Skeletal muscle satellite cell (primary cell): ENCODE measurements at regions not wholly inside any gene's neighbourhood (a gene's known extent, or its start where the extent isn't known, plus 50 kb on each side); places are given as distances from the start of the nearest gene placed in this dataset.

Experiments used
- H3K27me3 ChIP-seq: 2 replicates; pipeline ENCODE4 v1.7.0; 2013; ENCODE audit warnings: low read length; ENCODE audit not compliant: control insufficient read depth, insufficient read depth
- H3K36me3 ChIP-seq: 2 replicates; pipeline ENCODE4 v1.7.0; 2013; ENCODE audit warnings: mild to moderate bottlenecking, control low read depth, low read length; ENCODE audit not compliant: insufficient read depth
- H3K4me1 ChIP-seq: 2 replicates; pipeline ENCODE4 v1.7.0; 2013; ENCODE audit warnings: low read length; ENCODE audit not compliant: control insufficient read depth, insufficient read depth
- H3K4me2 ChIP-seq: 2 replicates; pipeline ENCODE4 v1.7.0; 2013; ENCODE audit warnings: mild to moderate bottlenecking, low read length
- H3K4me3 ChIP-seq: 2 replicates; pipeline ENCODE4 v1.7.0; 2013; ENCODE audit warnings: low read length
- H3K9ac ChIP-seq: 2 replicates; pipeline ENCODE4 v1.7.0; 2013; ENCODE audit warnings: mild to moderate bottlenecking, low read depth, low read length, moderate library complexity
- H3K9me3 ChIP-seq: replicated peaks from 2 replicates; pipeline ENCODE4 v1.7.0; 2013; ENCODE audit warnings: mild to moderate bottlenecking, control low read depth, low read length

DNA sequence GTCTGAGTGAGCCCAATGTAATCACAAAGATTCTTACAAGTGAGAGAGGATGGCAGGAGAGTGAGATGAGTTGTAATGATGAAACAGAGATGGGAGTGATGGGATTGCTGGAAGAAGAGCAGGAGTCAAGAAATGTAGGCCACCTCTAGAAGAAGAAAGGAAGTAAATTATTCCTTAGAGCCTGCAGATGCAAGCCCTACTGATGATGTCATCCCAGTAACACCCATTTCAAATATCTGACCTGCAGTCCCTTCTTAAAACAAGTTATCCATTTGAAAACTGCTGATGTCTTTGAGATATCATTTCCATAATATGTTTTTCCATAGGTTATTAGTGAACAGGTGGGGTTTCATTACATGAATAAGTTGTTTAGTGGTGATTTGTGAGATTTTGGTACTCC is 888.0 kb upstream of the SLC39A10 start:
- Histone ChIP-seq H3K9me3 (no peaks in the 10 kb centered on the region), H3K27me3 (no peaks in the 10 kb centered on the region), H3K4me2 (no peak overlapping the region)

DNA sequence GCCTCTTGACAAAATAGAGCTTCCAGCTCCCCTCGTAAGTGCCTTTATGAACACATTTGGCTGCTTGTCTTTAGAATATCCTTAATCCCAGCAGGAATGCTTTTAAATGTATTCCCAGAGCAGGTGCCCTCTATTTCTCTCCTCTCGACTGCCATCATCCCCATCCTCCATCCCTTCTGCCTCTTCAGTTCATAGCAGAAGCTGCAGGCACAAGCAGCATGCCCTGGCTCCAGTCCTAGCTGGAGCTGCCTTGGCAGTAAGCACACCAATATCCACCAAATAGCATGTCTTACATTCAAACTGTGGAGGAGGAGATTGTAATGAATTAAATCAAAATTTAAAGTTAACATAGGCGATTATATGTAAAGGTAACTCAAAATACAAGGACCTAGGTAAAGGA is 891.3 kb upstream of the SLC39A10 start:
- no peaks in the 10 kb centered on the region for H3K36me3 ChIP-seq
- H3K4me1 ChIP-seq: no peaks in the 10 kb centered on the region
- H3K4me2 ChIP-seq: no peak overlapping the region
- no peaks in the 10 kb centered on the region for H3K9me3 ChIP-seq
- H3K27me3 ChIP-seq: no peaks in the 10 kb centered on the region
- H3K4me3 ChIP-seq: no peak overlapping the region
- H3K9ac ChIP-seq: no peak overlapping the region

More for the DNA sequence above, 888.0 kb upstream of the SLC39A10 start:
- H3K4me3 ChIP-seq: no peak overlapping the region
- no peaks in the 10 kb centered on the region for H3K4me1 ChIP-seq
- H3K9ac ChIP-seq: no peak overlapping the region
- H3K36me3 ChIP-seq: no peaks in the 10 kb centered on the region

DNA sequence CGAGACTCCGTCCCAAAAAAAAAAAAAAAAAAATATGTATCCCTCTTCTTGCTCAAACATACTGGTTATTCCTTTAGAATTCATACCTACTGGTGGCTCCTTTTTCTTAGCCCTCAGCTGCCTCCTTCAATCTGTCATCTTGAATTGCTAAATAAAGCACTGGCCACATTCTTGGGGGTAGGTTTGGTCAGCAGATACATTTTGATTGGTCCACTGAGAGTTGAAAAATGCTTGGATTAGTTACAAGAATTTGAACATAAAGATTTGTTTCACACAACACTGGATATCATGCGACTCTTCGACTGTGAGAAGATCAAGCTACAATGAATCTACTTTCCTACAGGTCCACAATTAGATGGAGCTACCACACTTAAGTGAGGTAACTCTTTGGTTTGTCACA is 906.1 kb upstream of the SLC39A10 start:
- H3K9me3 ChIP-seq: no peaks in the 10 kb centered on the region
- no peaks in the 10 kb centered on the region for H3K27me3 ChIP-seq
- no peaks in the 10 kb centered on the region for H3K4me1 ChIP-seq
- H3K9ac ChIP-seq: no peak overlapping the region
- no peak overlapping the region for H3K4me3 ChIP-seq
- no peaks in the 10 kb centered on the region for H3K36me3 ChIP-seq
- no peak overlapping the region for H3K4me2 ChIP-seq

DNA sequence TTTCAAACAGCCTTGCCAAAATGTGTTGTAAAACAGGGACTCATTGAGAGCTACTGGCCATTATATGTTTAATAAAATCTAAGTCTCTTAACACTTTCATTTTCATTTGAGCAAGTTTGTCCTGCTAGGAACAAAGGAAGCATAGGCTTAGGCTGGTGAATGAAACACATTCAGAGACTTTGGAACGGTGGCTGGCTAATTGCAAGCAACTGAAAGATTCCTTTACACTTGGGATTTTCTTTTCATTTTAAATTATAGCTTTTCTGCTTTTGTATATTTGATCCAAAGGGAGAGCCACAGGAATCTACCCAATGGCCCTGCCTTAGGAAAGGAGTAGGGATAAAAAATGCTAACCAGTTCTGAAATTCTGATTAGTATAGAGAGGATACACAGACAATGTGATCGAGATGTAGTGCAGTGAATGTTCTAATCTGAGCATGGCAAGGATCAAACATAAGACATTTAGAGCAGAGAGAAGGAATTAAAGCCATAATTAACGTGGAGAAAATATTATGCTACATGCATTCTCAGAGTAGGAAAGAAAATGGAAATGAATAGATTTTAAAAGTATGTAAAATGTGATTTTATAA is 911.4 kb upstream of the SLC39A10 start:
- no peaks in the 10 kb centered on the region for H3K4me1 ChIP-seq
- peak overlapping the region; percentile 50 for H3K4me2 ChIP-seq
- H3K9me3 ChIP-seq: no peaks in the 10 kb centered on the region
- H3K9ac ChIP-seq: no peak overlapping the region
- no peaks in the 10 kb centered on the region for H3K36me3 ChIP-seq
- H3K4me3 ChIP-seq: no peak overlapping the region
- no peaks in the 10 kb centered on the region for H3K27me3 ChIP-seq

DNA sequence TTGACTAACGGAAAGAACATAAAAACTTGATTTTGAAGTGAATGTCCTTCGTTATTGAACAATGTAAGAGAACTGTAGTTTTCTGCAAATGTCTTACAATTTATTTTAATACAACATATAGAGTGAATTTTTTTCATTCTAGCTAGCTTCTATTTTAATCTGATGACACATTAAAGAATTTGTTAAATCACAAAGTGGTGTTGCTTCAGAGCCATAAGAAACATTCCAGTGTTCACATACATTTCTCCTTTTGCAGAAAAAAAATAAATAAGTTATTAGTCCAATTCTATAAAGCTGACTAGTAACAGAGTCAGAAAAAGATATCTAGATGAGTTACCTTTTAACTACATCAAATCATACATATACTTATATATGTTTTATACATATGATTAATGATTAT is 914.3 kb upstream of the SLC39A10 start:
- no peak overlapping the region for H3K9ac ChIP-seq
- no peaks in the 10 kb centered on the region for H3K27me3 ChIP-seq
- no peaks in the 10 kb centered on the region for H3K9me3 ChIP-seq
- H3K4me3 ChIP-seq: no peak overlapping the region
- no peaks in the 10 kb centered on the region for H3K4me1 ChIP-seq
- H3K4me2 ChIP-seq: no peak overlapping the region
- no peaks in the 10 kb centered on the region for H3K36me3 ChIP-seq

DNA sequence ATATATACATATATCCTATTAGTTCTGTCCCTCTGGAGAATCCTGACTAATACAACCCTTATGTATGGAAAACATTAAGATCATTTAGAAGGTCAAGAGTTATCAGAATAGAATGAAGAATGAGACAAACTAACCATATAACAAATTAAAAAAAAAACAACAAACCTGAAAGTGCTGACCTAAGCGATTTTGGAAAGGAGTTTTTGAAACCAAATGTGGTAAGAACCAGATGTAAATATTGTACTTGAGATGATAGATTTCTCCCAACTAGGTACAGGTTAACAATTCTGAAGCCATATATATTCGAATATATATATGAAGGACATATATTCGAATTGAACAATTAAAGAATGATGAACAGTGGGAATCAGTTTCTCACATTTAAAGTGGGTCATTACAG is 917.8 kb upstream of the SLC39A10 start:
- Histone ChIP-seq H3K36me3 (no peaks in the 10 kb centered on the region), H3K9ac (no peak overlapping the region), H3K4me3 (no peak overlapping the region), H3K27me3 (no peaks in the 10 kb centered on the region), H3K4me2 (no peak overlapping the region), H3K4me1 (no peaks in the 10 kb centered on the region), H3K9me3 (no peaks in the 10 kb centered on the region)

DNA sequence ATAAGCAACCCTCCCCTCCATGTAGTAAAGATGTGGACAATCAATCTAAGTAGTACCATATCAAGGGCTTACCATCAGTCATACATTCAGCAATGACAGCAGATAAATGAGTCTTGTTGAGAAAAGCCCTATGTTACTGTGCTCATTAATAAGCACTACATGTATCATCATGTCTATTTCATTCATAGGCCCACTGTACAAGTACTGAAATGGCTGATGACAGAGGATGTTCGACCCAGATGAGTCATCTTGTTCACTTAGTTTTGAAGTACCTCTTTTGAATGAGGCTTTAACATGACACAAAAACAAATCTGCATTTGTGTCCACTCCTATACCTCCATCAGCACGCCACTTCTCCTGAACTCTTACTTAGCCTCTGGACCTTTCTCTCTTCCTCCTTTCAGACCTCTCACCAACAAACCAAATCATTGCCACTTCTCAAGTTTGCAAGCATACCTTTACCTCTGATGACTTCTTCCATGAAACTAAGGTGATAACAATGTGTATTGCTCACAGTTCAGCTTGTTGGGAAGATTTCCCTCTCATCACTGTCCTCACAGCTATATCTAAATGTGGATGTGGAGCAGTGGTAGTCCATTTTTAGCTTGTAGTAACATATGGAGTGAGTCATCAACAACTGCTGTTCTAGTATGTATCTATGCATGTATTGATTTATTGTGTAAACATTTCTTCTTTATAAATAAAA is 921.0 kb upstream of the SLC39A10 start:
- Histone ChIP-seq H3K4me1 (no peaks in the 10 kb centered on the region), H3K4me2 (no peak overlapping the region), H3K4me3 (no peak overlapping the region), H3K36me3 (no peaks in the 10 kb centered on the region), H3K9ac (no peak overlapping the region), H3K9me3 (no peaks in the 10 kb centered on the region), H3K27me3 (no peaks in the 10 kb centered on the region)

DNA sequence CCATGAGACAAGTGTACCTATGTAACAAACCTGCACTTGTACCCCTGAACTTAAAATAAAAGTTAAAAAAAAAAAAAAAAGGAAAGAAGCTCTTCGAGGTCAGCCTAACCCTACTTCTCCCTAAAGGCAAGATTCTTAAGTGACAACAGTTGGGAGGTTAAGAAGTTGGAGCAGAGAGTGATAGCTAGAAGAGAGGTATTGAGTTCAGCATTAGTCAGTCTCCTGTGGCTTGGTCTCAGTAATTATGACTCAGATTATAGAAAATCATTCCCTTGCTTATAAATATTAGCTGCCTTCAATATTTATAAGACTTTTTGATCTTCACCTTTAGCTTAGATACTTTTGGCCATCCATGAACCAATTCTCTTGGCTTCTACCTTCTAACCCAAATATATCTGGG is 926.8 kb upstream of the SLC39A10 start:
- no peak overlapping the region for H3K9ac ChIP-seq

DNA sequence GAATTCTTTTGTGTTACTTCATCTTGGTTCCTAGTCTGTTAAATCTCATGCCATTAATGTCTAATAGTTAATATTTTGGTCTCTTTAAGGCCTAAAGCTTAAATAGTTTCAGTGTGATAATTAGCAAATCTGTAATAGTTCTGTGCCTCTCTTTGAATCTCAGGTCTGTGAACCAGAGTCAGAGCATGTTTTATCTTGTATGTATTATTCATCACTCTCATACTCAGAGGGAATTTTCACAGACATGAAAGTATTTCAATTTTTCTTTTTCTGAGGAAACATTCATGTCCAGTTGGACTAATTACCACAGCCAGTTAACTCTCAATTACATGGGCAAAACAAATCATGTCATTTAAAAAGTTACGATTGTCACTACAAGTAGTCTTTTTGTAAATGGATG is 931.9 kb upstream of the SLC39A10 start:
- H3K36me3 ChIP-seq: no peaks in the 10 kb centered on the region
- no peaks in the 10 kb centered on the region for H3K9me3 ChIP-seq
- H3K9ac ChIP-seq: no peak overlapping the region
- no peaks in the 10 kb centered on the region for H3K27me3 ChIP-seq
- H3K4me2 ChIP-seq: no peak overlapping the region
- H3K4me3 ChIP-seq: no peak overlapping the region
- no peaks in the 10 kb centered on the region for H3K4me1 ChIP-seq

More for the DNA sequence above, 926.8 kb upstream of the SLC39A10 start:
- Histone ChIP-seq H3K27me3 (no peaks in the 10 kb centered on the region), H3K9me3 (no peaks in the 10 kb centered on the region), H3K4me2 (no peak overlapping the region), H3K4me3 (no peak overlapping the region), H3K36me3 (no peaks in the 10 kb centered on the region), H3K4me1 (no peaks in the 10 kb centered on the region)

DNA sequence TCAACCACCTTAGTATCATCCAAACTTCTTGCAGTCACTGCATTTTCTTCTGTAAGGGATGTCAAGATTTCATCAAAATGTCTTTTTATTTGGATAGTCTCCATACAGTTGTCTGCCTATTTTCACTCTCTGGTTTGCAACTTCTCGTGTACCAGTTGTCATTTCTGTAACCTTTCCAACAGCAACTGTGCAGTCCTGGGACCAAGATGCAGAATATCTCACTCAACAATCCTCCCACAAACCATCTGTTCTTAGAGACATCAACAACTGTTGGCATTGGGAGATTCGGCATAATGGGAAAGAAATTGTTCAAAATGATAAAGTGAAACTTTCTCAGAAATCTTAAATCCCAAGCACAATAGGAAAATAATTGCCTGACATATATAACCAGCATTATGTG is 933.6 kb upstream of the SLC39A10 start:
- no peak overlapping the region for H3K4me3 ChIP-seq
- no peaks in the 10 kb centered on the region for H3K36me3 ChIP-seq
- no peaks in the 10 kb centered on the region for H3K4me1 ChIP-seq
- H3K9ac ChIP-seq: no peak overlapping the region
- no peak overlapping the region for H3K4me2 ChIP-seq
- no peaks in the 10 kb centered on the region for H3K9me3 ChIP-seq
- H3K27me3 ChIP-seq: no peaks in the 10 kb centered on the region

DNA sequence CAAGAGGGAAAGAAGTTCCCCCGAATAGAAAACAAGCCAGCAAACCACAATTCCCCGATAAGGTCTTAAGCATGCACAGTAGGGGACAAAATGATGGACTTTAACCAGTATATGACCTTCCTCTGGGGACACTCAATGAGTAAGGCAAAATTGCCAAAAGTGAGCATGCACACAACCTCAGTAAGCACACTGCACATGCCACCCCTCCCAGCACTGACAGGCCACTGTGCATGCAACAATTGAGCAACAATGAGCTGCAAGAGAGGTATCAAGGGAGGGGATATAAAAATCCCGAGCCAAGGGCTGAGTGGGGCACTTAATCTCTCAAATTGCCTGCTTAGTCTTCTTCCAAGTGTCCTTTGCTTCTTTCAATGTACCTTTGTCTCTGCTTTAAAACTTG is 935.8 kb upstream of the SLC39A10 start:
- Histone ChIP-seq H3K4me3 (no peak overlapping the region), H3K36me3 (no peaks in the 10 kb centered on the region), H3K9ac (no peak overlapping the region), H3K27me3 (no peaks in the 10 kb centered on the region), H3K4me2 (no peak overlapping the region), H3K4me1 (no peaks in the 10 kb centered on the region), H3K9me3 (no peaks in the 10 kb centered on the region)

DNA sequence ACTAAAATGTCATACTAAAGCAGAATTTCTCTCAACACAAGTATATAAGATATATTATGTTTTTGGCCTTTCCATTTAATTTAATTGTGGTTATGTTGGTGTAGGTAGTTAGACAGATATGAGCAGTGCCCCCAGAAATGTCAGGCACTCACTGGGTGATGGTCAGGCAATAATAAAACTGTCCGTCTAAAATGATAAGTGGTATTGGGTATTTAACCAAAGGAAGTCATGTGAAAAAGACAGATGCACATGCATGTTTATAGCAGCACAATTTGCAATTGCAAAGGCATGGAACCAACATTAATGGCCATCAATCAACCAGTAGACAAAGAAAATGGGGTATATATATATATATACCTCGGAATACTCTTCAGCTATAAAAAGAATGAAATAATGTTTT is 936.6 kb upstream of the SLC39A10 start:
- no peak overlapping the region for H3K9ac ChIP-seq
- H3K36me3 ChIP-seq: no peaks in the 10 kb centered on the region
- H3K4me2 ChIP-seq: no peak overlapping the region
- H3K27me3 ChIP-seq: no peaks in the 10 kb centered on the region
- no peaks in the 10 kb centered on the region for H3K9me3 ChIP-seq
- H3K4me3 ChIP-seq: no peak overlapping the region
- no peaks in the 10 kb centered on the region for H3K4me1 ChIP-seq
